Neuronal stem cell (in vitro differentiated cells): ENCODE measurements at regions not wholly inside any gene's neighbourhood (a gene's known extent, or its start where the extent isn't known, plus 50 kb on each side); places are given as distances from the start of the nearest gene placed in this dataset.

ENCODE experiments used
- DNase-seq: peaks from one replicate; pipeline ENCODE4 v3.0.0-alpha.2; 2013; ENCODE audit warnings: low spot score
- H2AFZ ChIP-seq: one replicate; pipeline ENCODE4 v1.6.1; 2013; ENCODE audit warnings: mild to moderate bottlenecking, low read length, inconsistent platforms
- H2AK5ac ChIP-seq: 2 replicates; pipeline ENCODE4 v1.6.1; 2013; ENCODE audit warnings: low read depth, mild to moderate bottlenecking, inconsistent platforms, low read length, moderate library complexity, mixed read lengths
- H2BK120ac ChIP-seq: 2 replicates; pipeline ENCODE4 v1.6.1; 2013; ENCODE audit warnings: low read depth, mild to moderate bottlenecking, inconsistent platforms, low read length, moderate library complexity, mixed read lengths
- H2BK12ac ChIP-seq: one replicate; pipeline ENCODE4 v1.6.1; 2013; ENCODE audit warnings: low read length, inconsistent platforms
- H2BK15ac ChIP-seq: 2 replicates; pipeline ENCODE4 v1.6.1; 2013; ENCODE audit warnings: mild to moderate bottlenecking, low read length, inconsistent platforms, mixed read lengths
- H2BK5ac ChIP-seq: one replicate; pipeline ENCODE4 v1.6.1; 2013; ENCODE audit warnings: inconsistent platforms, mild to moderate bottlenecking, low read length, moderate library complexity
- H3K14ac ChIP-seq: one replicate; pipeline ENCODE4 v1.6.1; 2013; ENCODE audit warnings: low read length, inconsistent platforms
- H3K18ac ChIP-seq: 2 replicates; pipeline ENCODE4 v1.6.1; 2013; ENCODE audit warnings: low read length, inconsistent platforms
- H3K23ac ChIP-seq: 2 replicates; pipeline ENCODE4 v1.6.1; 2013; ENCODE audit warnings: low read depth, mild to moderate bottlenecking, mixed read lengths, low read length, inconsistent platforms; ENCODE audit not compliant: poor library complexity
- H3K27ac ChIP-seq: replicated peaks from 3 replicates; pipeline ENCODE4 v1.5.1; 2013; ENCODE audit warnings: low read length, inconsistent platforms
- H3K27me3 ChIP-seq, 3 experiments: 2 replicates each; pipeline ENCODE4 v1.6.1; 2013; ENCODE audit warnings: low read length in 3 of 3, mild to moderate bottlenecking in 2 of 3, inconsistent platforms in 1 of 3, low read depth in 1 of 3, mixed read lengths in 1 of 3, moderate library complexity in 1 of 3; ENCODE audit not compliant: control insufficient read depth in 3 of 3, insufficient read depth in 3 of 3
- H3K36me3 ChIP-seq, 2 donors: replicated peaks in 1 of 2; 2 replicates each; pipeline ENCODE4 v1.6.1; 2013; ENCODE audit warnings: low read length in 2 of 2; ENCODE audit not compliant: control insufficient read depth in 2 of 2, insufficient read depth in 2 of 2
- H3K4ac ChIP-seq: 2 replicates; pipeline ENCODE4 v1.6.1; 2013; ENCODE audit warnings: inconsistent platforms, mild to moderate bottlenecking, low read length, moderate library complexity
- H3K4me1 ChIP-seq, 2 donors: 1 replicate in 1 of 2; 2 replicates in 1 of 2; pipeline ENCODE4 v1.6.1; 2013; ENCODE audit warnings: low read length in 2 of 2, low read depth in 1 of 2; ENCODE audit not compliant: control insufficient read depth in 2 of 2, insufficient read depth in 1 of 2
- H3K4me2 ChIP-seq: one replicate; pipeline ENCODE4 v1.6.1; 2013; ENCODE audit warnings: mild to moderate bottlenecking, low read length, inconsistent platforms; ENCODE audit not compliant: insufficient read depth, poor library complexity, severe bottlenecking
- H3K4me3 ChIP-seq, 2 donors: 2 replicates each; pipeline ENCODE4 v1.5.1; 2013; ENCODE audit warnings: low read length in 2 of 2, mild to moderate bottlenecking in 2 of 2, inconsistent platforms in 1 of 2, moderate library complexity in 1 of 2
- H3K79me1 ChIP-seq: one replicate; pipeline ENCODE4 v1.6.1; 2013; ENCODE audit warnings: low read depth, mild to moderate bottlenecking, inconsistent platforms, low read length, moderate library complexity
- H3K9ac ChIP-seq: one replicate; pipeline ENCODE4 v1.6.1; 2013; ENCODE audit warnings: mild to moderate bottlenecking, low read depth, low read length, inconsistent platforms; ENCODE audit not compliant: poor library complexity
- H3K9me3 ChIP-seq, 2 donors: replicated peaks in 1 of 2; 2 replicates each; pipeline versions ENCODE3 to v1.6.1; 2013; ENCODE audit warnings: low read length in 2 of 2, mild to moderate bottlenecking in 2 of 2, inconsistent platforms in 1 of 2, low read depth in 1 of 2, mixed read lengths in 1 of 2, moderate library complexity in 1 of 2; ENCODE audit not compliant: control insufficient read depth in 2 of 2, insufficient read depth in 1 of 2
- H4K8ac ChIP-seq: one replicate; pipeline ENCODE4 v1.6.1; 2013; ENCODE audit warnings: low read depth, mild to moderate bottlenecking, inconsistent platforms, low read length, moderate library complexity
- H4K91ac ChIP-seq: one replicate; pipeline ENCODE4 v1.6.1; 2013; ENCODE audit warnings: low read length, low read depth, mild to moderate bottlenecking, inconsistent platforms; ENCODE audit not compliant: poor library complexity
- WGBS, 2 donors: extraction: QIAGEN DNeasy Blood & Tissue Kit; methylation state at CpG; one replicate each; pipeline ENCODE4 v1.1.7; 2013; ENCODE audit warnings: missing lambda C conversion rate in 2 of 2, mixed read lengths in 1 of 2; ENCODE audit not compliant: insufficient read length in 2 of 2, insufficient replicate concordance in 1 of 2; ENCODE audit errors: extremely low coverage in 2 of 2; 5-methylcytosine and 5-hydroxymethylcytosine counted together

GRCh38 chr9:107717529-107718314, 228.2 kb upstream of the KLF4 start:
- no peak overlapping the region for H3K27ac ChIP-seq
- H3K18ac ChIP-seq = no peak overlapping the region
- H2AFZ ChIP-seq = no peak overlapping the region
- H3K4ac ChIP-seq = no peak overlapping the region
- no peak overlapping the region for H3K23ac ChIP-seq
- H3K79me1 ChIP-seq = no peaks in the 10 kb centered on the region
- H3K14ac ChIP-seq = no peak overlapping the region
- H2AK5ac ChIP-seq = no peak overlapping the region
- no peak overlapping the region for H2BK15ac ChIP-seq
- no peak overlapping the region for H3K4me3 ChIP-seq
- H3K27me3 ChIP-seq = no peaks in the 10 kb centered on the region
- no peaks in the 10 kb centered on the region for H3K4me1 ChIP-seq
- H2BK12ac ChIP-seq = no peak overlapping the region
- no peak overlapping the region for H4K8ac ChIP-seq
- no peaks in the 10 kb centered on the region for H3K36me3 ChIP-seq
- H3K9ac ChIP-seq = no peak overlapping the region
- no CpG with 5 or more reads among the region's 9 CpGs for WGBS, 2 donors
- H2BK120ac ChIP-seq = no peak overlapping the region
- no peak overlapping the region for H4K91ac ChIP-seq
- H2BK5ac ChIP-seq = no peak overlapping the region
- DNase-seq = no peak
- no peaks in the 10 kb centered on the region for H3K9me3 ChIP-seq
- no peak overlapping the region for H3K4me2 ChIP-seq

DNA sequence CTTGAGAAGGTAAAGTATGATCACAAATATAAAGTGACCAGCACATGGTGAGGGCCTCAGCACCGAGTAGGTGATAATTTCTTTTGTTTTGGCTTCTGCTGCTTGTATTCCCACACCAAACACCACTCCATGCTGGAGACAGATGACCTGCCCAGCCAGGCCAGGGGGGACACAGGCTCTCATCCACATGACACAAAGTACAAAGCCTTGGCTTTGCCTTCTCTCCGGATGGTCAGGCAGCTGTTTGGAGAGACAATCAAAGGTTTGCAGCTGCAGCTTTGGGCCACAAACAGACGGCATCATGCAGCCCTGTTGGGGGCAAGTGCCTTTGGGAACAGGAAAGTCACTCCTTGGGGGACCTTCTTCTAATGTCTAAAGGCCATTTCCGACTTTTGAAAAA, 226.2 kb upstream of the KLF4 start:
- Histone ChIP-seq H3K27me3 (no peaks in the 10 kb centered on the region), H2BK5ac (no peak overlapping the region), H2BK120ac (no peak overlapping the region), H3K4me3 (no peak overlapping the region), H4K91ac (no peak overlapping the region), H3K36me3 (no peaks in the 10 kb centered on the region), H2AFZ (no peak overlapping the region), H2BK12ac (no peak overlapping the region), H3K18ac (no peak overlapping the region), H2BK15ac (no peak overlapping the region), H3K4ac (no peak overlapping the region), H3K27ac (no peak overlapping the region), H3K14ac (no peak overlapping the region), H4K8ac (no peak overlapping the region), H3K4me1 (no peaks in the 10 kb centered on the region), H3K79me1 (no peaks in the 10 kb centered on the region), H3K23ac (no peak overlapping the region), H3K4me2 (no peak overlapping the region), H2AK5ac (no peak overlapping the region), H3K9ac (no peak overlapping the region), H3K9me3 (no peaks in the 10 kb centered on the region)
- no peak for DNase-seq
- no CpG with 5 or more reads among the region's 4 CpGs for WGBS, 2 donors

DNA sequence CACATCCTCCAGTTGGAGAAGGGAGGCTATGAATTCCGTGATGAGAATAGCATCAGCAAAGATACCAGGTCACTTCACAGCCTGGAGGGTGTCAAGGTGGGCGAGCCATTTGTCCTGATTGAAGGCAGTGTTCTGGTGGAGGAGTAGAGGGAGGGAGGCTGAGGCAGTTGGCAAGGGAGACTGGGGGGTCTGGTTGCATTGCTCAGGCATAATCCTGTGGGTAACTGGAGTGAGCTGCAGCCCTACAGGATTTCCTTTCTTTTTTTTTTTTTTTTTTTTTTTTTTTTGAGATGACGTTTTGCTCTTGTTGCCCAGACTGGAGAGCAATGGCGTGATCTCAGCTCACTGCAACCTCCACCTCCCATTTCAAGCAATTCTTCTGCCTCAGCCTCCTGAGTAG, 223.9 kb upstream of the KLF4 start:
- H2AFZ ChIP-seq = no peak overlapping the region
- no peaks in the 10 kb centered on the region for H3K4me1 ChIP-seq
- H2BK12ac ChIP-seq = no peak overlapping the region
- H3K4me2 ChIP-seq = no peak overlapping the region
- no peak overlapping the region for H3K4ac ChIP-seq
- H3K36me3 ChIP-seq = no peaks in the 10 kb centered on the region
- no peaks in the 10 kb centered on the region for H3K79me1 ChIP-seq
- H2BK5ac ChIP-seq = no peak overlapping the region
- H2BK120ac ChIP-seq = no peak overlapping the region
- no peak overlapping the region for H2AK5ac ChIP-seq
- no peak overlapping the region for H3K9ac ChIP-seq
- H4K91ac ChIP-seq = no peak overlapping the region
- no peaks in the 10 kb centered on the region for H3K27me3 ChIP-seq
- no peak for DNase-seq
- H2BK15ac ChIP-seq = no peak overlapping the region
- no peak overlapping the region for H4K8ac ChIP-seq
- no CpG with 5 or more reads among the region's 4 CpGs for WGBS, 2 donors
- no peaks in the 10 kb centered on the region for H3K9me3 ChIP-seq
- no peak overlapping the region for H3K23ac ChIP-seq
- H3K14ac ChIP-seq = no peak overlapping the region
- no peak overlapping the region for H3K4me3 ChIP-seq
- H3K27ac ChIP-seq = no peak overlapping the region
- H3K18ac ChIP-seq = no peak overlapping the region

GRCh38 chr9:107712390-107712789, 222.8 kb upstream of the KLF4 start:
- H3K9ac ChIP-seq = no peak overlapping the region
- no peak overlapping the region for H3K4me2 ChIP-seq
- H3K27ac ChIP-seq = no peak overlapping the region
- no peaks in the 10 kb centered on the region for H3K4me1 ChIP-seq
- no peak overlapping the region for H2BK15ac ChIP-seq
- no peak overlapping the region for H3K23ac ChIP-seq
- H4K91ac ChIP-seq = no peak overlapping the region
- H3K18ac ChIP-seq = no peak overlapping the region
- H4K8ac ChIP-seq = no peak overlapping the region
- no peaks in the 10 kb centered on the region for H3K36me3 ChIP-seq
- no peaks in the 10 kb centered on the region for H3K9me3 ChIP-seq
- WGBS, 2 donors = no CpG with 5 or more reads among the region's 3 CpGs
- no peak overlapping the region for H2BK120ac ChIP-seq
- no peak overlapping the region for H2AFZ ChIP-seq
- no peak overlapping the region for H3K14ac ChIP-seq
- H2BK5ac ChIP-seq = no peak overlapping the region
- no peak overlapping the region for H3K4ac ChIP-seq
- DNase-seq = no peak
- H3K4me3 ChIP-seq = no peak overlapping the region
- no peak overlapping the region for H2BK12ac ChIP-seq
- no peaks in the 10 kb centered on the region for H3K27me3 ChIP-seq
- no peaks in the 10 kb centered on the region for H3K79me1 ChIP-seq
- H2AK5ac ChIP-seq = no peak overlapping the region
